ENCODE measurements at regions not wholly inside any gene's neighbourhood (a gene's known extent, or its start where the extent isn't known, plus 50 kb on each side); places are given as distances from the start of the nearest gene placed in this dataset.
"Not testable (repeated sequence)": the region's sequence is repeated elsewhere in the genome, so short reads cannot be mapped to it uniquely, and the experiment has no call there.

DNA sequence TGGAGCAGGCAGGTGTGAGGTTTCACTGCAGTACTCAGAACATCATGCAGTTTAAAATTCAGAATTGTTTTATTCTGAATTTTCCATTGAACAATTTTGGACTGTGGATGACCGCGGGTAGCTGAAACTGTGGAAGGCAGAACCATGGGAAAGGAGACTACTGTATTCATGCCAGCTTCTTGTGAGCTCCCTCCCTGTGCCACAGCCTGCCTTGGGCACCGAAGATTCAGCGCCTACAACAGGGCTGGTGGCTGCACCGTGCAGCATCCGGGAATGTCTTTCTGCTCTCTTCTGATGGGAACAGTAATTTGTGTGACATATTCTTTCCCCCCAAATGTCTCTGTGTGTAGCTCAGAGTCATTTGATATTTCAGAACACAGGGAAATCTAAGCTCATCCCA lies 118.5 kb upstream of the NKX1-1 start:
- DNase-seq (ENCODE audit: low spot score) = no peak

GRCh38 chr4:1523907-1524636 lies 117.8 kb upstream of the NKX1-1 start:
- DNase-seq (ENCODE audit: low spot score) = no peak

- no peak for DNase-seq (ENCODE audit: low spot score)
Observed at GRCh38 chr4:1523506-1523905, 117.3 kb upstream of the NKX1-1 start.

GRCh38 chr4:1523033-1523432 lies 116.8 kb upstream of the NKX1-1 start:
- no peak for DNase-seq (ENCODE audit: low spot score)

DNA sequence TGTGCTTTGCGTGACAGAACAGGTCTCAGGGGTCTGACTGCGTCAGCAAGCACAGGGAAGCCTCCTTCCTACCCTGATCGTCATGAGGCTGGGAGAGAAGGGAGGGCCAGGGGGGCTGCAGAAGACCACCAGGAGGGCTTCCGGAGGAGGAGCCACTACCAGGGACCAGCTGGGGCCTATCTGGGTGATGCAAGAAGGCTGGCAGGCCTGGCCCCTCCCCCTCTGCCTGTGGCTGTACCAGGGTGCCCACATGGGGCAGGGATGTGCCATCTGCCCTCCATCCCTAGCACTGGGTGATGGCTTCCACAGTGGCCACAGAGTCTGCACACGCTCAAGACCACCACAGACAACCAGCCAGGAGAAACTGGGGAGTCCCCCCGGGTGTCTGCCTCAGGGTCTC lies 116.4 kb upstream of the NKX1-1 start:
- DNase-seq (ENCODE audit: low spot score) = no peak

DNA sequence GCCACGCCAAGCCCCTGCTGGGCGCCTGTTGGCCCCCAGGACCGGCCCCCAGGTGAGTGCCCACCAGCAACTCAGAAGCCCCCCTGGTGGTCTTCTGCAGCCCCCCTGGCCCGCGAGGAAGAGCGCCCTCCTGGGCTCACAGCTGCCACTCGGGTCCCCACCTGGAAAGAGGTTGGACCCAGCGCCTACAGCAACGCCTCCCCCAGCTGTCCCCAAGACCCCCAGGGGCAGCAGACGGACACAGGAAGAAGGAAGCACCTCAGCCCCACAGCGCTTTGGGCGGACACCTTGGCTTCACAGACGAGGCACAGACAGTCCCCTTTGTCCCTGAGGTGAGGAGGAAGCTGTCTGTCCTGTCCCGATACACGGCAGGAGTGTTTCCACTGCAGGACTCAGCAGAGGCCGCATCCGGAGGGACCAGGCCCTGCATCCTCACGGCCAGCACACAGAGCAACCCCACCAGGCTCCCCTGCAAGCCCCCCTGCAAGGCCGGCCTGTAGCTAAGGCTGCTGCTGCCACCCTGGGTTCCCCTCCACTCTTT lies 115.6 kb upstream of the NKX1-1 start:
- no peak for DNase-seq (ENCODE audit: low spot score)

- DNase-seq (ENCODE audit: low spot score) = not testable (repeated sequence)
Observed at GRCh38 chr4:1520795-1521576, 114.7 kb upstream of the NKX1-1 start.

GRCh38 chr4:1519787-1520661 lies 113.8 kb upstream of the NKX1-1 start:
- DNase-seq (ENCODE audit: low spot score) = no peak

DNA sequence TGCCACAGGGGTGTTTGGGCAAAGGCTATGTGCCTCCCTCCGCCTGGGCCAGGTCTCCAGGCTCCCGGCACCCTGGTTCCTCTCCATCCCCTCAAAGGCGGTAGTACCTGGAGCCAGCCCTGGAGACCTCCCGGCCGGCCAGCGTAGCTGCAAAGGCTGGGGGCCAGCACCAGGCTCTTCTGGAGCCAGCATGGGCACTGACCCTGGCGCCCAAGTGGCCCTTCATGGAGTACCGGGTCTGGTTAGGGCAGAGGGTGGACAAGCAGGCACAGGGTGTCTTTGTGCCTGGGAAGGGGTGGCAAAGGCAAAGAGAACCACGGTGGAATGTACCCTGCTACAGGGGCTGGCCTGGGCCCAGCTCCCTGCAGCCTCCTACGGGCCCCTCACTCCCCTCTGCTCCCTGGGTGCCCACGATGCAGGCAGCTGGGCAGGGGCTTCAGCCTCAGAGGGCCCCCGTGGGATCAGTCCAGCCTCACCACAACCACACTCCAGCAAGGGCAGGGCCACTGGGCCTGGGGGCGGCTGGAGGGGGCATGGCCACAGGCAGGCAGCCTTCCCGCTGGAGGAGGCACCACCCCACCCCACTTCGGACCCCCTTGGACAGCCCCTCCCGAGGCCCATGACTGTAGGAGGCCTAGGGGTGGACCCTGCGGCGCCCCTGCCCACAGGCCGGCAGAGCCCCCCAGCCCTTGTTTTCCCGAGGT lies 112.9 kb upstream of the NKX1-1 start:
- no peak for DNase-seq (ENCODE audit: low spot score)

DNA sequence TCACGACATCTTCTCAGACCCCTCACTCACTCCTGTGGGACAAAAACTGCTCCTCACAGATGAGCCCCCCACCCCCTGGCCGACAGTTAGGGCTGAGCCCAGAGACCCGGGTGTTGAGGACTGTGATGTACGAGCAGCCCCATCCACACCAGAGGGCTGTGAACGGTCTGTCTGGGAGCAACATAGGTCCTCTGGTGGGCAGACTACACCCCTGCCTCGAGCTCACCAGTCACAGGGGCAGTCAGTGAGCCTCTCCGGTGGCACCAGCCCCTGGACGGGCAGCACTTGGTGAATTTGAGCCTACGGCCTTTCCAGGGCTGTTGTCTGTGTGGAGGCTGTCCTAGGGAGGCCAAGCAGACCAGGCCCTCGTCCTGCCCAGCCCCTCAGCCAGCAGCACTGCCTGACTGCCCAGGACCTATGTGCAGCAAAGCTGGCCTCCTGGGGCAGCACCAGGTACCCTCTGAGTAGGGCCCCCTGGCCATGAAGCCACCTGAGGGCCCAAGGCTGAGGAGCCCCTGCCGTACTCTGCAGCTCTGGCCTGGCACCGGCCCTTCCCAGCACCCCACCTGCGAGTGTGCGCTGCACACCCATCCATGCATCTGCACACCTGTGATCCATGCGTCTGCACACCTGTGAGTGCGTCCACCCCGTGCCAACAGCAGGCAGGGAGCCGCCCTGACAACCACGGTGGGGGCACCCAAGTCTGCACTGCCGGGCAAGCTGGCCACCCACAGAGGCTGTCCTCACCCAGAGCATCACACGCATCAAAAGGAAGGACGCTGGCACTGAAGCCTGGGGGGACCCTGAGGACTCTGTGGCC lies 111.6 kb upstream of the NKX1-1 start:
- no peak for DNase-seq (ENCODE audit: low spot score)

DNA sequence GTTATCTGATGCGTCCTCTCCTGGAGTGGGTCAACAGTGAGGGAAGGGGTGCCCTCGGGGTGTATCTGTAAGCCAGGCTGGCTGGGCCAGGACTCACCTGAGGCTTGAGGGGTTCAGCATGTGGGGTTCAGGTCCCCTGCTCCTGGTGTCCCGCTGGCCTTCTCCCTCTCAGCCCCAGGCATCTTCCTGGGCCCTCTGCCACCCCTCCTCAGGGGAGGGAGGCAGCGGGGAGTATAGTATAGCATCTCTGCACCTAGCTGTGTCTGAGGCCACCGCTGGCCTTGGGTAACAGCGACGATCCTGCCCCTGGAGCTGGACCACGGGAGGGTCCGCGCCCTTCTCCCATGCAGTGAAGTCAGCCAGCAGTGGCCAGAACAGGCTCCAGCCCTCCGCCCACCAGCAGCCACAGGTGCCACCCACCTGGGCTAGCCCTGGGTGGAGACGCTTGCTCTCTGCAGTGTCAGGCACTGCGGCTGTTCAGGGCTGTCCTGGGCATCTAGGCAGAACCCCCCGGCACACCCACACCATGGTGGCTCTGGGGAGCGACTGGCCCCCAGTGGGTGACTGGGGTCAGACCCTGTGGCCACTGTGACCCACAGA lies 110.7 kb upstream of the NKX1-1 start:
- DNase-seq (ENCODE audit: low spot score) = no peak

- DNase-seq (ENCODE audit: low spot score) = no peak
Observed at GRCh38 chr4:1516261-1516660, 110.0 kb upstream of the NKX1-1 start.

DNA sequence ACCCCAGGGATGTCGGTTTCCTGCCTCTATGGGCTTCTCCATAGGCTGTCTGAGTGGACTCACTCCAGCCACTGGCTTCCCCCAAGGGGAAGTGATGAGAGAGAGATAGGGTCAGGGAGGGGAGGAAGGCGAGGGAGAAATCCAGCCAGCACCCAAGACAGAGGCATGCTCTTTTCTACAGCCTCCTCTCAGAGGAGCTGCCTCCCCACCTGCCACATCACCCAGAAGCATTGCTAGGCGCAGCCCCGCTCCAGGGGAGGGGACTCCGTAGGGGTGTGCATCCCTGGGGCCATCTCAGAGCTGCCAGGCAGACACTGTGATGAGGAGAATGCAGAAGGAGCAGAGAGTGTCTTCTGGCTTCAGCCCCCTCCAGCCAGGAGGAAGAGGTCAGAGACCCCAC lies 109.5 kb upstream of the NKX1-1 start:
- no peak for DNase-seq (ENCODE audit: low spot score)

- DNase-seq (ENCODE audit: low spot score) = no peak
Observed at GRCh38 chr4:1515156-1515555, 108.9 kb upstream of the NKX1-1 start.

- no peak for DNase-seq (ENCODE audit: low spot score)
Observed at GRCh38 chr4:1514612-1515011, 108.4 kb upstream of the NKX1-1 start.

- no peak for DNase-seq (ENCODE audit: low spot score)
Observed at GRCh38 chr4:1513936-1514483, 107.8 kb upstream of the NKX1-1 start.

DNA sequence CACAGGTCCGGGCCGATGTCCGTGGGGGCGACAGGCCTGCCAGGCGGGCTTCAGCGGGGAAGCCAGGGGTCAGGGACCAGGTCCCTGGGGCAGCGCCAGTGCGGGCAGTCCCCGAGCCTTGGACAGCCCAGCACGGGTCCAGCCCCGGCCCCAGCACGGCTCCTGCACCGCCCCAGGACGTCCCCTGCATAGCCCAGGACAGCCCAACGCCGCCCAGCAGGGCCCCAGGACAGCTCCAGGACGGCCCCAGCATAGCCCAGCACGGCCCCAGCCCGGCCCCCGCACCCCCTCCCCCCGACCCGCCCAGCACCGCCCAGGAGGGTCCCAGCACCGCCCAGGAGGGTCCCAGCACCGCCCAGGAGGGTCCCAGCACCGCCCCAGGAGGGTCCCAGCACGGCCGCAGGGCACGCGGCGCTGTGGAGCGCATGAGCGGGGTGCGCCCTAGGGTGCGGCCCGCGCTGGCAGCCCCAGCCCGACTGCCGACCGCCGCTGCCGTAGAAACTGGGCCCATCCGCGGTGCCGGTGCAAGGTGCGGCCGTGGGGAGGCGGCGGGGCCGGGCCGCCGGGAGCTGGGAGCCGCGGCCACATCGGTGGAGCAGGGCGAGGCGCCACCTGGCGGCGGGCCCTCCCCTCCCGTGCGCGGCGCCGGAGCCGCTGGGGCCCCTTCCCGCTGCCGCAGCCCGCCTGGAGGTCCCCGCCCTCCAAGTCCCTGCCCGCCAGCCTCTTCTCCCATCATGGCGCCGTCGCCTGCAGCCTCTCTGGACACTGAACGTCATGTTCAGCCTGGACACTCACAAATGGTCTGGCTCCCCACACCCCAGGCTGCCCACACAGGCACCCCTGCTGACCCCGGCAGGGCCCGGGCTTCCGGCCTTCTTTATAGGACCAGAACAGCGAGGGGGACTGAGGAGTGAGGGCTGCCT lies 106.8 kb upstream of the NKX1-1 start:
- peak; percentile 25 for DNase-seq (ENCODE audit: low spot score)

DNA sequence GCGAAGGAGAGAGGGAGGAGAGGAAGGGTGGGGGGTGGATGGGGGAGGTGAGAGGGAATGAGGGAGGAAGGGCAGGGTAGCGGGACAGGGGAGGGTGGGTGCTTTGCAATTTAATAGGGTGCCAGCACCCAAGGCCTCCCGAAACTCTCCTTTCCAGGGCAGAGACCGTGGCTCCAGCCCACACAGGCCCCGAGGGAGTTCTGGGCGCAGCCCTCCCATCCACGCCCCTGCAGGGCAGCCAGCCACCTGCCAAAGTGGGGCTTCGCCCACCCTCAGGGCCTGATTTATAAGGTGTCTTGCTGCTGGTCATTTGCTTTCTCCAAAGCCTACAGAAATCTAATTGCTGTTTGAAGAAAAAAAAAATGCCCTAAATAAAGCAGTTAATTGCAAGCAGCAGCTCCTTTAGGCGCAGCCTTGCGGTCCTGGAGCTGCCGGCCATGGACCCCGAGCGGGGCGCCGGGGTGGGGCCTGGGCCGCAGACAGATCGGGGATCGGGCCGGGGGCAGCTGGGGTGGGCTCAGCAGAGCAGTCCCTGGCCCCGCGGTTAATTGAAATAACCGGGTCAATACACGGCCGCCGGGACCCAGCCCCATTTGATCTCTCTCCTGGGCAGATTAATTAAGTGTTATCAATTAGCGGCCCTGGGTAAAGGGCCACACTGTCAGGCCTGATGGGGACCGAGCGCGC lies 106.0 kb upstream of the NKX1-1 start:
- no peak for DNase-seq (ENCODE audit: low spot score)

All from hematopoietic multipotent progenitor cell treated with erythropoietin and hydrocortisone succinate and interleukin-3 and kit ligand, for 15 days (in vitro differentiated cells).